Tibial nerve (tissue), 3 donors: ENCODE measurements at regions not wholly inside any gene's neighbourhood (a gene's known extent, or its start where the extent isn't known, plus 50 kb on each side); places are given as distances from the start of the nearest gene placed in this dataset.

ENCODE experiments used
- CTCF ChIP-seq, 5 experiments: fragments of 200-600 bp in 3 of 5; fragments of 450-650 bp in 2 of 5; sonication (generic) in 3 of 5; IDR thresholded peaks; one replicate each; pipeline ENCODE4 v1.5.1; 2016 to 2019; ENCODE audit warnings: antibody characterized with exemption in 5 of 5, mild to moderate bottlenecking in 3 of 5, moderate library complexity in 2 of 5
- POLR2A ChIP-seq, 2 donors: fragments of 450-650 bp; IDR thresholded peaks; one replicate each; pipeline ENCODE4 v1.6.1; 2017; ENCODE audit warnings: antibody characterized with exemption in 2 of 2, mild to moderate bottlenecking in 2 of 2, moderate library complexity in 2 of 2

- TF ChIP-seq CTCF (IDR thresholded peaks at IDR 0.05) (no peak), POLR2A (IDR thresholded peaks at IDR 0.05) (no peak)
Measured at GRCh38 chr4:180564026-180564425, 1679.2 kb upstream of the TENM3 start.
